Osteocyte (in vitro differentiated cells): ENCODE measurements at regions not wholly inside any gene's neighbourhood (a gene's known extent, or its start where the extent isn't known, plus 50 kb on each side); places are given as distances from the start of the nearest gene placed in this dataset.

Experiments used
- DNase-seq: peaks from one replicate; pipeline ENCODE4 v3.0.0; 2021; ENCODE audit warnings: mixed read lengths; ENCODE audit not compliant: unreplicated experiment; ENCODE audit errors: extremely low spot score
- H3K27ac Mint-ChIP-seq: one replicate; pipeline ENCODE4 v1.8.0; 2021; ENCODE audit warnings: mild to moderate bottlenecking, mixed read lengths; ENCODE audit not compliant: unreplicated experiment
- H3K27me3 Mint-ChIP-seq: one replicate; pipeline ENCODE4 v1.8.0; 2021; ENCODE audit warnings: mixed read lengths; ENCODE audit not compliant: unreplicated experiment
- H3K36me3 Mint-ChIP-seq: one replicate; pipeline ENCODE4 v1.8.0; 2021; ENCODE audit warnings: mixed read lengths; ENCODE audit not compliant: unreplicated experiment
- H3K4me1 Mint-ChIP-seq: one replicate; pipeline ENCODE4 v1.8.0; 2021; ENCODE audit warnings: mixed read lengths; ENCODE audit not compliant: unreplicated experiment
- H3K4me3 Mint-ChIP-seq: one replicate; pipeline ENCODE4 v1.8.0; 2021; ENCODE audit warnings: mild to moderate bottlenecking, moderate library complexity, mixed read lengths; ENCODE audit not compliant: unreplicated experiment
- H3K9me3 Mint-ChIP-seq: one replicate; pipeline ENCODE4 v1.8.0; 2021; ENCODE audit warnings: mixed read lengths; ENCODE audit not compliant: unreplicated experiment
- TF ChIP-seq, protein P1 (sequence below): fragments of 200-600 bp; sonication (generic); IDR thresholded peaks from 2 replicates; pipeline ENCODE4 v1.5.0; 2021; ENCODE audit warnings: antibody characterized with exemption, mild to moderate bottlenecking, moderate library complexity

DNA sequence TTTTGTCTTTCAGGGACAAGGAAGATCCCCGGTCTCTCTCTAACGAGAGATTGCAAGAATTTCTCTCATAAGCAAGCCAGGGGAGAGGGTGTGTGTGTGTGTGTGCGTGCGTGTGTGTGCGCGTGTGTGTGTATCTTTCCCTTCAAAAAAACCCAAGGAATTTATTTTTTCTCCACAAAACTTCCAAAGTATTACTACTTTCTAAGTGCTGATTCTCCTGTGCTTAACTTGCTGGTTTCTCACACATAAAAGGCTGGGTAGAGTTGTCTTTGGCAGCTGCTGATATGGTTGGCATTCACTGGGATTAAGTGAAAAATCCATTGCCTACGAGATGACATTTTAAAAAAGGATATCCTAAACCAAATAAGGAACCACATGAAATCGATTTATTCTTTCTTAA, 435.7 kb downstream of the RAPGEF2 start:
- TF ChIP-seq, protein P1, sequence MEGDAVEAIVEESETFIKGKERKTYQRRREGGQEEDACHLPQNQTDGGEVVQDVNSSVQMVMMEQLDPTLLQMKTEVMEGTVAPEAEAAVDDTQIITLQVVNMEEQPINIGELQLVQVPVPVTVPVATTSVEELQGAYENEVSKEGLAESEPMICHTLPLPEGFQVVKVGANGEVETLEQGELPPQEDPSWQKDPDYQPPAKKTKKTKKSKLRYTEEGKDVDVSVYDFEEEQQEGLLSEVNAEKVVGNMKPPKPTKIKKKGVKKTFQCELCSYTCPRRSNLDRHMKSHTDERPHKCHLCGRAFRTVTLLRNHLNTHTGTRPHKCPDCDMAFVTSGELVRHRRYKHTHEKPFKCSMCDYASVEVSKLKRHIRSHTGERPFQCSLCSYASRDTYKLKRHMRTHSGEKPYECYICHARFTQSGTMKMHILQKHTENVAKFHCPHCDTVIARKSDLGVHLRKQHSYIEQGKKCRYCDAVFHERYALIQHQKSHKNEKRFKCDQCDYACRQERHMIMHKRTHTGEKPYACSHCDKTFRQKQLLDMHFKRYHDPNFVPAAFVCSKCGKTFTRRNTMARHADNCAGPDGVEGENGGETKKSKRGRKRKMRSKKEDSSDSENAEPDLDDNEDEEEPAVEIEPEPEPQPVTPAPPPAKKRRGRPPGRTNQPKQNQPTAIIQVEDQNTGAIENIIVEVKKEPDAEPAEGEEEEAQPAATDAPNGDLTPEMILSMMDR = no peak
- H3K27ac Mint-ChIP-seq = no peak overlapping the region
- H3K36me3 Mint-ChIP-seq = no peaks in the 10 kb centered on the region
- H3K4me1 Mint-ChIP-seq = no peaks in the 10 kb centered on the region
- H3K4me3 Mint-ChIP-seq = no peak overlapping the region
- DNase-seq = no peak
- H3K9me3 Mint-ChIP-seq = peaks cover 17% of the 10 kb centered on the region
- H3K27me3 Mint-ChIP-seq = peaks cover 41% of the 10 kb centered on the region

DNA sequence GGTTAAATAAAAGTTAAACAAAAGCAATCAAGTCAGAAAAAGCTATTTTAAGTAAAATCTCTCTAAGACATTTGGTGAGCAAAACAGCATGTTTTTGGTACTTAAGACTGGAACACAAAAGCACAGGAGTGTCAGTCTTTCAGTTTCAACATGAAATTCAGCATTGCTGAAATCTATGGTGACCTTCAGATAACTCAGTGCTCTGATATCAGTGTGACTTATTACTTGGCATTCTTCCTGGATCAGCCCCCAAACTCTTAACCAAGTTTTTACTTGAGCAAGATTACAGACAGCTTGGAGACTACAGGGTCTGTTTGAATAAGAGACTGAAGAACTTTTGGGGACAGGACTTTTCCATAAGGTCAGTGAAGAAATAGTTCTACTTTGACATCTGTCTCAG, 437.2 kb downstream of the RAPGEF2 start:
- H3K36me3 Mint-ChIP-seq = no peaks in the 10 kb centered on the region
- H3K27ac Mint-ChIP-seq = no peak overlapping the region
- H3K9me3 Mint-ChIP-seq = peaks cover 15% of the 10 kb centered on the region
- DNase-seq = no peak
- TF ChIP-seq, protein P1 = no peak
- no peaks in the 10 kb centered on the region for H3K4me1 Mint-ChIP-seq
- no peak overlapping the region for H3K4me3 Mint-ChIP-seq
- peaks cover 34% of the 10 kb centered on the region for H3K27me3 Mint-ChIP-seq

DNA sequence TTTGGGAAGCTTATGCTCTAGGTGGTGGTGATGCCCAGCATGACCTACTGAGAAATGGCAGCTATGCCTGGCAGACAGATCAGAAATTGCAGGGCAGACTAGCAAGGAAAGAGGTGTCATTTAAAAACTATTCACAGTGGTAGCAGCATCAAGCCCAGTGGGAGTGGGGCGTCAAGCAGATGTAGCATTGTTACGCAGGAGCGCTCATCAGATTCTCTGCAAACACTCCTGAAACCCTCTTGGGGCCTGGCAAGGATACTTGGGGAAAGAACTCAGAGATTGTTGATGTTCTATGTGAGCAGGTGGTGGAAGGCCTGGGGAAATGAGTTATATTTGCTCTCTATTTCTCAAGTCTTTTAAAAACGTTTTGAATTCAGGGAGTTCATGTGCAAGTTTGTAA, 437.6 kb downstream of the RAPGEF2 start:
- Mint-ChIP-seq H3K4me1 (no peaks in the 10 kb centered on the region), H3K4me3 (no peak overlapping the region), H3K27ac (no peak overlapping the region)

DNA sequence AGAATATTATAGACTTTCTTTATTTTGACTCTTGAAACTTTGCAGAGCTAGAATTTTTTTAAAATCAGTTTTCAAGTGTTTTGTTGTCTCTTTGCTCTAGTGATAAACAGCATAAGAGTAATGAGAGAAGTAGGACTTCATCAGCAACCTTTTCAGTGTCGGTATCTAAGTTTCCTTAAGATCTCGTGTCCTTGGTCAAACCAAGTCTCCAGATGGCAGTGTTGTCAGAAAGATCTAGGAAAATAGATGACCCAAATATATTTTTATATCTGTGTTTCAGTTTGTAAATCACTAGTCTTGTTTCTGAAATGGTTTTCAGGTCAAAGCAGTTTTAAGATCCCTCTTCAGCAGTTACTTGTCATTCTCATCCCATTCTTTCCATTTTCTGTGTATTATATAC, 438.3 kb downstream of the RAPGEF2 start:
- H3K9me3 Mint-ChIP-seq = peaks cover 4% of the 10 kb centered on the region
- no peak for DNase-seq
- H3K4me3 Mint-ChIP-seq = no peak overlapping the region
- H3K36me3 Mint-ChIP-seq = no peaks in the 10 kb centered on the region
- TF ChIP-seq, protein P1 = no peak
- H3K27me3 Mint-ChIP-seq = peaks cover 32% of the 10 kb centered on the region
- H3K27ac Mint-ChIP-seq = no peak overlapping the region
- no peaks in the 10 kb centered on the region for H3K4me1 Mint-ChIP-seq

More for the DNA sequence above, 437.6 kb downstream of the RAPGEF2 start:
- H3K36me3 Mint-ChIP-seq = no peaks in the 10 kb centered on the region
- H3K27me3 Mint-ChIP-seq = peaks cover 34% of the 10 kb centered on the region
- H3K9me3 Mint-ChIP-seq = peaks cover 11% of the 10 kb centered on the region
- TF ChIP-seq, protein P1 = no peak
- no peak for DNase-seq

DNA sequence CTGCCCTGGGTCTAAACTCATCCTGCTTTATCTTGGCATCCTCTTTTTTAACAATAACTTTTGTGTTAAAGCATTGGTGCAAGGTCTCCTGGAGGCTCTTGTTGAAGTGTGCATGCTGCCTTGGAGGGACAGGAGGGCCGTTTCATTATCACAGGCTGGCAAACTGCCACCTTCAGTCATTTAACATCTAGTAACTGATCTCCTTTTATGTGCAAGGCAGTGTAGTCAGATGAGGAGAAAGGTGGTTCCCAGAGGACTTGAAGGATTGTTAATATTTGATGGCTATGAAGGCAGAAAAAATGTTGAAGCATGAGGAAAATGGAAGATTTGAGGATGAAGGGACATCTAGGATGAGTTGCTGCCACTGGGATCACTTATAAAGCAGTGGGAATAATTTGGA, 439.4 kb downstream of the RAPGEF2 start:
- no peak overlapping the region for H3K4me3 Mint-ChIP-seq
- H3K27me3 Mint-ChIP-seq = peaks cover 31% of the 10 kb centered on the region
- H3K36me3 Mint-ChIP-seq = no peaks in the 10 kb centered on the region
- TF ChIP-seq, protein P1 = no peak
- no peaks in the 10 kb centered on the region for H3K9me3 Mint-ChIP-seq
- no peaks in the 10 kb centered on the region for H3K4me1 Mint-ChIP-seq
- H3K27ac Mint-ChIP-seq = no peak overlapping the region
- DNase-seq = no peak
